Erythroblast (primary cell): ENCODE measurements at regions not wholly inside any gene's neighbourhood (a gene's known extent, or its start where the extent isn't known, plus 50 kb on each side); places are given as distances from the start of the nearest gene placed in this dataset.

ENCODE experiments used
- DNase-seq, 2 experiments: peaks; one replicate each; lab custom pipeline; 2025; lab: John Stamatoyannopoulos, UW
- GATA1 ChIP-seq: IDR thresholded peaks from 2 replicates; pipeline ENCODE4 v1.6.1; 2011; ENCODE audit warnings: low read depth, mild to moderate bottlenecking, control low read depth, low read length, moderate library complexity
- POLR2A ChIP-seq: IDR thresholded peaks from 2 replicates; pipeline ENCODE4 v1.6.1; 2011; ENCODE audit warnings: mild to moderate bottlenecking, low read length

- DNase-seq, result no peak
- TF ChIP-seq GATA1 (no peak), POLR2A (no peak)
These were observed 52.3 kb downstream of the HDGFL1 start for GRCh38 chr6:22621701-22622100.

- no peak for DNase-seq
- no peak for TF ChIP-seq GATA1
- TF ChIP-seq POLR2A, result no peak
These were observed 53.0 kb downstream of the HDGFL1 start for GRCh38 chr6:22622351-22622750.

- no peak for DNase-seq
- TF ChIP-seq GATA1, result no peak
- no peak for TF ChIP-seq POLR2A
These were observed 53.4 kb downstream of the HDGFL1 start for GRCh38 chr6:22622813-22623212.

GRCh38 chr6:22627644-22628043, 58.3 kb downstream of the HDGFL1 start:
- no peak for DNase-seq
- TF ChIP-seq GATA1, result no peak
- TF ChIP-seq POLR2A, result no peak

GRCh38 chr6:22631091-22631490, 61.7 kb downstream of the HDGFL1 start:
- no peak for DNase-seq
- TF ChIP-seq POLR2A, result no peak
- TF ChIP-seq GATA1, result no peak

- TF ChIP-seq GATA1, result no peak
- no peak for TF ChIP-seq POLR2A
- DNase-seq, result no peak
These were observed 63.3 kb downstream of the HDGFL1 start for GRCh38 chr6:22632581-22633145.

GRCh38 chr6:22636452-22636851, 67.1 kb downstream of the HDGFL1 start:
- no peak for DNase-seq
- TF ChIP-seq POLR2A (no peak), GATA1 (no peak)

GRCh38 chr6:22637782-22638181, 68.4 kb downstream of the HDGFL1 start:
- TF ChIP-seq GATA1 (no peak), POLR2A (no peak)
- no peak for DNase-seq

- DNase-seq, result no peak
- no peak for TF ChIP-seq GATA1
These were observed 69.0 kb downstream of the HDGFL1 start for GRCh38 chr6:22638320-22638719.

- TF ChIP-seq GATA1 (no peak), POLR2A (no peak)
- no peak for DNase-seq
These were observed 72.9 kb downstream of the HDGFL1 start for GRCh38 chr6:22642254-22642653.

GRCh38 chr6:22643780-22644179, 74.4 kb downstream of the HDGFL1 start:
- no peak for TF ChIP-seq GATA1
- no peak for TF ChIP-seq POLR2A
- DNase-seq, result no peak

GRCh38 chr6:22647719-22648118, 78.4 kb downstream of the HDGFL1 start:
- TF ChIP-seq POLR2A (no peak), GATA1 (no peak)

GRCh38 chr6:22651731-22652130, 82.4 kb downstream of the HDGFL1 start:
- TF ChIP-seq GATA1 (no peak), POLR2A (no peak)
- DNase-seq, result no peak

More at GRCh38 chr6:22647719-22648118, 78.4 kb downstream of the HDGFL1 start:
- no peak for DNase-seq

- no peak for DNase-seq
These were observed 84.7 kb downstream of the HDGFL1 start for GRCh38 chr6:22653980-22654610.

More at GRCh38 chr6:22653980-22654610, 84.7 kb downstream of the HDGFL1 start:
- TF ChIP-seq GATA1, result no peak
- no peak for TF ChIP-seq POLR2A
